ENCODE measurements at regions not wholly inside any gene's neighbourhood (a gene's known extent, or its start where the extent isn't known, plus 50 kb on each side); places are given as distances from the start of the nearest gene placed in this dataset.

- TF ChIP-seq, protein P1, sequence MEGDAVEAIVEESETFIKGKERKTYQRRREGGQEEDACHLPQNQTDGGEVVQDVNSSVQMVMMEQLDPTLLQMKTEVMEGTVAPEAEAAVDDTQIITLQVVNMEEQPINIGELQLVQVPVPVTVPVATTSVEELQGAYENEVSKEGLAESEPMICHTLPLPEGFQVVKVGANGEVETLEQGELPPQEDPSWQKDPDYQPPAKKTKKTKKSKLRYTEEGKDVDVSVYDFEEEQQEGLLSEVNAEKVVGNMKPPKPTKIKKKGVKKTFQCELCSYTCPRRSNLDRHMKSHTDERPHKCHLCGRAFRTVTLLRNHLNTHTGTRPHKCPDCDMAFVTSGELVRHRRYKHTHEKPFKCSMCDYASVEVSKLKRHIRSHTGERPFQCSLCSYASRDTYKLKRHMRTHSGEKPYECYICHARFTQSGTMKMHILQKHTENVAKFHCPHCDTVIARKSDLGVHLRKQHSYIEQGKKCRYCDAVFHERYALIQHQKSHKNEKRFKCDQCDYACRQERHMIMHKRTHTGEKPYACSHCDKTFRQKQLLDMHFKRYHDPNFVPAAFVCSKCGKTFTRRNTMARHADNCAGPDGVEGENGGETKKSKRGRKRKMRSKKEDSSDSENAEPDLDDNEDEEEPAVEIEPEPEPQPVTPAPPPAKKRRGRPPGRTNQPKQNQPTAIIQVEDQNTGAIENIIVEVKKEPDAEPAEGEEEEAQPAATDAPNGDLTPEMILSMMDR (IDR thresholded peaks at IDR 0.05) = no peak
- no peak for TF ChIP-seq POLR2A (IDR thresholded peaks at IDR 0.05)
Observed at GRCh38 chr13:34777089-34777913, 164.8 kb upstream of the NBEA start.

Data from esophagus squamous epithelium (tissue), 4 donors.